HepG2 (cell line): ENCODE measurements at regions not wholly inside any gene's neighbourhood (a gene's known extent, or its start where the extent isn't known, plus 50 kb on each side); places are given as distances from the start of the nearest gene placed in this dataset.

Experiments
- ATAC-seq: fragments of 200-7000 bp; cut with Tn5 transposase; 3 replicates; pipeline ENCODE4 v1.9.1; 2020; ENCODE audit warnings: mild to moderate bottlenecking, moderate library complexity
- BruUV-seq: library from RNA; stranded (reverse); fragments of 400-500 nt; replicated peaks from 2 replicates; lab custom pipeline; 2021; lab: Mats Ljungman, UMichigan
- CTCF ChIA-PET: fragments of 300-600 bp; formaldehyde crosslinking; extraction: SDS; loops from one replicate; lab custom pipeline; 2021; ENCODE audit warnings: low total read pairs, inconsistent platforms, low intra/inter-chr PET ratio; lab: Yijun Ruan, JAX
- POLR2A ChIA-PET: fragments of 350-600 bp; sonication (Branson Sonifier 250); formaldehyde crosslinking; loops from one replicate; lab custom pipeline; 2020; ENCODE audit warnings: antibody characterized with exemption, inconsistent platforms; lab: Yijun Ruan, JAX
- DNase-seq: peaks from one replicate; pipeline ENCODE4 v3.0.0-alpha.2; 2015; ENCODE audit warnings: low spot score
- FAIRE-seq: peaks from 3 replicates; lab custom pipeline; 2011; peaks lifted over from hg19 to GRCh38; lab: Jason Lieb, UNC
- H2AFZ ChIP-seq: one replicate; pipeline ENCODE4 v1.6.1; 2011; ENCODE audit warnings: low read length, inconsistent platforms
- H3K27ac ChIP-seq: fragments of 300-600 bp; 3 replicates; pipeline ENCODE4 v1.8.0; 2011; ENCODE audit warnings: mixed run types, mild to moderate bottlenecking, mixed read lengths, low read length, inconsistent platforms; ENCODE audit not compliant: insufficient read depth; ENCODE audit errors: extremely low read length
- H3K27me3 ChIP-seq, 2 experiments: fragments of 200-600 bp in 1 of 2; 2 replicates in 1 of 2; 3 replicates in 1 of 2; pipeline versions ENCODE4 v1.6.0 to v1.8.0; 2011; ENCODE audit warnings: low read length in 2 of 2, mild to moderate bottlenecking in 2 of 2, moderate library complexity in 2 of 2, inconsistent platforms in 1 of 2; ENCODE audit not compliant: insufficient read depth in 2 of 2, control insufficient read depth in 1 of 2
- H3K36me3 ChIP-seq, 2 experiments: fragments of 200-600 bp in 1 of 2; replicated peaks in 1 of 2; 2 replicates in 1 of 2; 3 replicates in 1 of 2; pipeline versions ENCODE4 v1.5.1 to v1.8.0; 2011; ENCODE audit warnings: low read length in 2 of 2, inconsistent platforms in 1 of 2; ENCODE audit not compliant: insufficient read depth in 2 of 2, control insufficient read depth in 1 of 2
- H3K4me1 ChIP-seq: 2 replicates; pipeline ENCODE4 v1.5.1; 2012; ENCODE audit warnings: low read length, inconsistent platforms; ENCODE audit not compliant: insufficient read depth
- H3K4me2 ChIP-seq: 2 replicates; pipeline ENCODE4 v1.6.0; 2011; ENCODE audit warnings: low read depth, low read length, inconsistent platforms
- H3K4me3 ChIP-seq, 3 experiments: fragments of 200-600 bp in 1 of 3; sonication (generic), shearing (Covaris generic) in 1 of 3; replicated peaks in 1 of 3; 2 replicates each; pipeline ENCODE4 v1.5.1; 2011 to 2016; ENCODE audit warnings: low read length in 3 of 3, inconsistent platforms in 2 of 3, low read depth in 2 of 3, mild to moderate bottlenecking in 2 of 3, control low read depth in 1 of 3, mixed read lengths in 1 of 3; ENCODE audit not compliant: insufficient read depth in 1 of 3
- H3K79me2 ChIP-seq: one replicate; pipeline ENCODE4 v1.6.1; 2011; ENCODE audit warnings: low read length, inconsistent platforms; ENCODE audit not compliant: insufficient read depth
- H3K9ac ChIP-seq: 2 replicates; pipeline ENCODE4 v1.6.0; 2011; ENCODE audit warnings: mild to moderate bottlenecking, low read depth, low read length, inconsistent platforms; ENCODE audit not compliant: insufficient read depth
- H3K9me3 ChIP-seq: 2 replicates; pipeline ENCODE4 v1.5.1; 2012; ENCODE audit warnings: mild to moderate bottlenecking, low read length
- H4K20me1 ChIP-seq: 2 replicates; pipeline ENCODE4 v1.6.0; 2011; ENCODE audit warnings: inconsistent platforms, mild to moderate bottlenecking, low read length, moderate library complexity; ENCODE audit not compliant: insufficient read depth
- ARNT2 ChIP-seq: sonication (generic); formaldehyde crosslinking; IDR thresholded peaks from 2 replicates; pipeline ENCODE4 v1.8.0; 2022; ENCODE audit warnings: mild to moderate bottlenecking, low read depth, missing genetic modification reagents, moderate library complexity
- CENPBD1 ChIP-seq: sonication (generic); formaldehyde crosslinking; IDR thresholded peaks from 2 replicates; pipeline ENCODE4 v1.8.0; 2022; ENCODE audit warnings: missing genetic modification reagents, low read depth, mild to moderate bottlenecking, borderline replicate concordance
- KDM6A ChIP-seq: IDR thresholded peaks from 2 replicates; pipeline ENCODE4 v1.6.1; 2016; ENCODE audit warnings: low read depth
- KLF13 ChIP-seq: sonication (generic); formaldehyde crosslinking; IDR thresholded peaks from 2 replicates; pipeline ENCODE4 v1.4.0; 2020; ENCODE audit warnings: mild to moderate bottlenecking, missing genetic modification reagents
- MEF2D ChIP-seq: sonication (generic); formaldehyde crosslinking; IDR thresholded peaks from 2 replicates; pipeline ENCODE4 v1.5.1; 2020; ENCODE audit warnings: mild to moderate bottlenecking, missing genetic modification reagents
- MTA3 ChIP-seq: sonication (generic); formaldehyde crosslinking; IDR thresholded peaks from 2 replicates; pipeline ENCODE4 v1.4.0; 2020; ENCODE audit warnings: missing genetic modification reagents
- PRDM10 ChIP-seq: sonication (generic); formaldehyde crosslinking; IDR thresholded peaks from 2 replicates; pipeline ENCODE4 v1.4.0; 2020; ENCODE audit warnings: low read depth, missing genetic modification reagents
- SALL1 ChIP-seq: sonication (generic); formaldehyde crosslinking; IDR thresholded peaks from 2 replicates; pipeline ENCODE4 v1.8.0; 2022; ENCODE audit warnings: mild to moderate bottlenecking, missing genetic modification reagents
- SKI ChIP-seq: fragments of 450-650 bp; IDR thresholded peaks from one replicate; pipeline ENCODE4 v1.6.1; 2018; ENCODE audit warnings: mild to moderate bottlenecking; ENCODE audit not compliant: partially characterized antibody
- SMC3 ChIP-seq: IDR thresholded peaks from 2 replicates; pipeline ENCODE4 v1.6.1; 2011; ENCODE audit warnings: low read length, improper control_type of control experiment
- WIZ ChIP-seq: sonication (generic); formaldehyde crosslinking; IDR thresholded peaks from 2 replicates; pipeline ENCODE4 v1.5.1; 2020; ENCODE audit warnings: mild to moderate bottlenecking, missing genetic modification reagents
- ZBTB8A ChIP-seq: sonication (generic); formaldehyde crosslinking; IDR thresholded peaks from 2 replicates; pipeline ENCODE4 v1.4.0; 2020; ENCODE audit warnings: mild to moderate bottlenecking, low read depth, missing genetic modification reagents, borderline replicate concordance
- ZFX ChIP-seq: sonication (generic); formaldehyde crosslinking; IDR thresholded peaks from 2 replicates; pipeline ENCODE4 v1.4.0; 2020; ENCODE audit warnings: mild to moderate bottlenecking, low read depth, missing genetic modification reagents, moderate library complexity
- ZNF24 ChIP-seq: fragments of 450-650 bp; IDR thresholded peaks from 2 replicates; pipeline ENCODE4 v1.6.1; 2017; ENCODE audit warnings: antibody characterized with exemption, mild to moderate bottlenecking
- ZNF782 ChIP-seq: sonication (generic); formaldehyde crosslinking; IDR thresholded peaks from 2 replicates; pipeline ENCODE4 v1.4.0; 2020; ENCODE audit warnings: missing genetic modification reagents, mild to moderate bottlenecking, borderline replicate concordance
- ZNF891 ChIP-seq: sonication (generic); formaldehyde crosslinking; IDR thresholded peaks from 2 replicates; pipeline ENCODE4 v1.5.0; 2020; ENCODE audit warnings: mild to moderate bottlenecking, missing genetic modification reagents
- WGBS: methylation state at CpG from one replicate; pipeline ENCODE4 v1.1.6; 2017; ENCODE audit warnings: low lambda C conversion rate; 5-methylcytosine and 5-hydroxymethylcytosine counted together
- in situ Hi-C: cut with HindIII; loops from 2 replicates; pipeline ENCODE4 v1.10.0; 2017; ENCODE audit warnings: low pct_unique_long_range_greater_than_20kb; ENCODE audit not compliant: extremely low pct_ligation_motif_present
- intact Hi-C: fragments of 100-400 bp; cut with micrococcal nuclease; formaldehyde crosslinking; loops from one replicate; pipeline ENCODE4 v1.10.0; 2022; ENCODE audit not compliant: unreplicated experiment

DNA sequence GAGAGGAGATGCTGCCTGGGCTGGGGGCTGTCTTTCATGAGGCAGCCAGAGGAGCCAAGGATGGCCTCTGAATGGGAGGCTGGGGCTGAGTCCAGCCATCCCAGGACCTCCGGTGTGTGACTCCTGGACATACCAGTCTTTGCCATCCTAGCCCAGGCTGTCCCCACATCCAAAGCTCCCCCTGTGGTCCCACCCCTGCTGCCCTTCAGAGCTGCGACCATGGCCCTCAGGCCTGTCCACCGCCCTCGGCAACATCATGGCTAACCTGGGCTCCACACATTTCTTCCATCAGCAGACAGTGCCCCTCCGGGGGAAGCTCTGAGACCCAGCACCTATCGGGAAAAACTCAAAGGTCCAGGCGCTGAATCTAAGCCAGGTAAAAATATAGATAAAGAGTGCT lies 324.4 kb downstream of the MN1 start:
- CTCF ChIA-PET, result no interaction called here
- no TSS peak for BruUV-seq
- Histone ChIP-seq H3K4me3 (no peak overlapping the region), H3K9me3 (no peaks in the 10 kb centered on the region), H3K9ac (no peak overlapping the region), H4K20me1 (no peaks in the 10 kb centered on the region), H3K4me2 (no peak overlapping the region), H3K36me3 (no peaks in the 10 kb centered on the region), H3K4me1 (peaks cover 38% of the 10 kb centered on the region), H3K27ac (no peak overlapping the region), H3K79me2 (no peaks in the 10 kb centered on the region), H2AFZ (no peak overlapping the region), H3K27me3 (peaks cover 2 to 19% of the 10 kb centered on the region in 2 experiments; a peak in 2 of 5 replicates)
- FAIRE-seq (no peak), ATAC-seq (no peak), DNase-seq (no peak)
- intact Hi-C loops, result no loop called here
- TF ChIP-seq MTA3 (CRISPR knock-in tag) (no peak), SKI (no peak), ZNF891 (CRISPR knock-in tag) (no peak), ZNF782 (CRISPR knock-in tag) (no peak), KDM6A (CRISPR knock-in tag) (no peak), ARNT2 (CRISPR knock-in tag) (no peak), KLF13 (CRISPR knock-in tag) (no peak), SMC3 (no peak)
- in situ Hi-C loops, result no loop called here
- 83% methylated on average over 3 of the region's 7 CpGs for WGBS
- POLR2A ChIA-PET, result interaction anchor here (0.6 kb wide), 1 partner anchor 195 kb away, joined by 3 read pairs; no protein-coding TSS in a partner anchor

GRCh38 chr22:27480487-27480886 lies 321.1 kb downstream of the MN1 start:
- H4K20me1 ChIP-seq, result no peaks in the 10 kb centered on the region
- intact Hi-C loops (no loop called here), in situ Hi-C loops (no loop called here)
- no peak overlapping the region for H3K27ac ChIP-seq
- BruUV-seq, result no TSS peak
- FAIRE-seq, result no peak
- POLR2A ChIA-PET, result no interaction called here
- H2AFZ ChIP-seq, result no peak overlapping the region
- H3K9me3 ChIP-seq, result no peaks in the 10 kb centered on the region
- ATAC-seq, result peak; percentile 96
- CTCF ChIA-PET, result no interaction called here
- peak overlapping the region; percentile 48 for H3K4me2 ChIP-seq
- peak; percentile 74 for DNase-seq
- H3K4me1 ChIP-seq, result peaks cover 38% of the 10 kb centered on the region
- H3K79me2 ChIP-seq, result no peaks in the 10 kb centered on the region
- no peaks in the 10 kb centered on the region for H3K36me3 ChIP-seq
- H3K9ac ChIP-seq, result no peak overlapping the region
- peaks cover 2 to 21% of the 10 kb centered on the region in 2 experiments; a peak in 2 of 5 replicates for H3K27me3 ChIP-seq
- no peak overlapping the region; a peak in 1 of 6 replicates for H3K4me3 ChIP-seq
- WGBS, result 5% methylated on average over 4 of the region's 9 CpGs
- TF ChIP-seq CENPBD1 (no peak), ZBTB8A (CRISPR knock-in tag) (no peak), WIZ (CRISPR knock-in tag) (no peak), ZNF24 (no peak), ZFX (CRISPR knock-in tag) (0 out of 2 replicates have a peak, but pooled peaks have one; percentile 39), SALL1 (CRISPR knock-in tag) (peak; percentile 37), PRDM10 (CRISPR knock-in tag) (no peak), MEF2D (CRISPR knock-in tag) (no peak)
